Chondrocyte (in vitro differentiated cells): ENCODE measurements at regions not wholly inside any gene's neighbourhood (a gene's known extent, or its start where the extent isn't known, plus 50 kb on each side); places are given as distances from the start of the nearest gene placed in this dataset.

Source experiments
- DNase-seq: peaks from one replicate; pipeline ENCODE4 v3.0.0; 2021; ENCODE audit warnings: mixed read lengths, low spot score
- H3K27ac Mint-ChIP-seq: one replicate; pipeline ENCODE4 v1.8.0; 2021; ENCODE audit warnings: mild to moderate bottlenecking, moderate library complexity, mixed read lengths; ENCODE audit not compliant: unreplicated experiment
- H3K27me3 Mint-ChIP-seq: 2 replicates; pipeline ENCODE4 v1.8.0; 2021; ENCODE audit warnings: low read depth, mixed read lengths
- H3K36me3 Mint-ChIP-seq: 2 replicates; pipeline ENCODE4 v1.8.0; 2021; ENCODE audit warnings: low read depth, mixed read lengths
- H3K4me1 Mint-ChIP-seq: 2 replicates; pipeline ENCODE4 v1.8.0; 2021; ENCODE audit warnings: low read depth, mild to moderate bottlenecking, mixed read lengths
- H3K4me3 Mint-ChIP-seq: one replicate; pipeline ENCODE4 v1.8.0; 2021; ENCODE audit warnings: mild to moderate bottlenecking, moderate library complexity, mixed read lengths; ENCODE audit not compliant: unreplicated experiment
- H3K9me3 Mint-ChIP-seq: 2 replicates; pipeline ENCODE4 v1.8.0; 2021; ENCODE audit warnings: low read depth, mixed read lengths
- CTCF ChIP-seq: fragments of 200-600 bp; sonication (generic); IDR thresholded peaks from 2 replicates; pipeline ENCODE4 v1.5.0; 2021; ENCODE audit warnings: antibody characterized with exemption, mild to moderate bottlenecking, moderate library complexity

DNA sequence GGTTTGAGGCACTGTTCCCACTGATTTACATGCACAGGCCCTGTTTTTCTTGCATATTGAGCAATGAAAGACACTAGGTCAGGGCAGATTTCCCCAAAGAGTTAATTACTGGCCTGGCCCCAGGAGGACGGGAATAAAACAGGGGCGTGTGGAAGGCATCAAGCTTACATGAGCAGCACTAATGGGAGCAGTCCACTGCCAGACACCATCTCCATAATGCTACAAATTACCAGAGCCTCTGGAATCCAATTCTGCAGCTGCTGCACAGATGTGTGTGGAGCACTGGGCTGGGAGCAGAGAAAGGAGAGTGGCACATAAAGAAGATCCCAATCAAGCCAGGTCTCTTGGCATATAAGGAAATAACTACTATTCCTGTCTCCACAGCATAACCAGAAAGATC, 96.9 kb downstream of the CCDC34 start:
- Mint-ChIP-seq H3K27ac (no peak overlapping the region), H3K27me3 (peaks cover 4% of the 10 kb centered on the region), H3K36me3 (peaks cover 14% of the 10 kb centered on the region), H3K9me3 (peaks cover 20% of the 10 kb centered on the region), H3K4me3 (no peak overlapping the region), H3K4me1 (no peaks in the 10 kb centered on the region)
- DNase-seq: no peak
- no peak for TF ChIP-seq CTCF

- Mint-ChIP-seq H3K4me3 (no peak overlapping the region), H3K36me3 (peaks cover 2% of the 10 kb centered on the region), H3K4me1 (no peaks in the 10 kb centered on the region), H3K9me3 (peaks cover 11% of the 10 kb centered on the region), H3K27me3 (peaks cover 3% of the 10 kb centered on the region), H3K27ac (no peak overlapping the region)
- DNase-seq: no peak
- no peak for TF ChIP-seq CTCF
These were observed 99.0 kb downstream of the CCDC34 start for GRCh38 chr11:27263986-27264385.

GRCh38 chr11:27263046-27263445, 100.0 kb downstream of the CCDC34 start:
- Mint-ChIP-seq H3K27me3 (peaks cover 3% of the 10 kb centered on the region), H3K9me3 (peaks cover 6% of the 10 kb centered on the region), H3K4me3 (no peak overlapping the region), H3K4me1 (no peaks in the 10 kb centered on the region), H3K27ac (no peak overlapping the region), H3K36me3 (no peaks in the 10 kb centered on the region)
- DNase-seq: no peak
- TF ChIP-seq CTCF: no peak

GRCh38 chr11:27255447-27255828, 107.6 kb downstream of the CCDC34 start:
- Mint-ChIP-seq H3K4me3 (no peak overlapping the region), H3K9me3 (peaks cover 8% of the 10 kb centered on the region), H3K27me3 (no peaks in the 10 kb centered on the region), H3K4me1 (peaks cover 23% of the 10 kb centered on the region), H3K36me3 (no peaks in the 10 kb centered on the region), H3K27ac (peak overlapping the region; percentile 84)
- DNase-seq: no peak
- no peak for TF ChIP-seq CTCF

- Mint-ChIP-seq H3K4me1 (peaks cover 23% of the 10 kb centered on the region), H3K9me3 (peaks cover 8% of the 10 kb centered on the region), H3K36me3 (no peaks in the 10 kb centered on the region), H3K4me3 (no peak overlapping the region), H3K27me3 (no peaks in the 10 kb centered on the region), H3K27ac (peak overlapping the region; percentile 84)
- no peak for TF ChIP-seq CTCF
- DNase-seq: no peak
These were observed 108.1 kb downstream of the CCDC34 start for GRCh38 chr11:27254744-27255446.
